ENCODE measurements at regions not wholly inside any gene's neighbourhood (a gene's known extent, or its start where the extent isn't known, plus 50 kb on each side); places are given as distances from the start of the nearest gene placed in this dataset.

DNA sequence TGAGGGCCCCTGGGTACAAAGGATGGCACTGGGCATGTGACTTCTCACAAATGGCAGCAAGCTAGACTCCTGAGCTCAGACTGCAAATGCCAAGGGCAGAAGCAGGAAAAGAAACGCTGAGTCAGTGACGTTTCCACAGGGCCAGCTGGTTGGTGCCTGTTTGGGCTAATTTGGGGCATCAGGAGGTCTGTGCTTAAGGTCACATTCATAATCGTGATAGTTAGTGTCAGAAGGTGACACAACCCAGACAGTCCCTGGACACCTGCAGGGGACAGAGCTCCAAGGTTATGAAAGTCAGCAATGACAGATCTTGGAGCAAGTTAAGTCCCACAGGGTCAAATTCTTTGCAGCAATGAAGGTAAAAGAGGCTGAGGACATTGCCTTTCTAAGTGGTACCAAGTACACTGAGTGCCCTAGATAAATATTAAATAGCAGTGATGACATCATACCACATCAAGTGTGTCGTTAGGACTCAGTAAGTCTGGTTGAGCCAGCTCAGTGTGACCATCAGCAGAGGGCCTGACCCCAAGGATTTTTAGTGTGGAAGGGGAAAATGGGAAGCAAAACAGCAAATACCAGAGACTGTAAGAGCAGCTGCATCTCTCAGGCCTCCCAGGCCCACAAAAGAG, 556.9 kb upstream of the CFAP20DC start:
- TF ChIP-seq EZH2 (IDR thresholded peaks at IDR 0.05; ENCODE audit: borderline replicate concordance, control insufficient read depth, low read depth, low read length) = no peak
- TF ChIP-seq, protein P1, sequence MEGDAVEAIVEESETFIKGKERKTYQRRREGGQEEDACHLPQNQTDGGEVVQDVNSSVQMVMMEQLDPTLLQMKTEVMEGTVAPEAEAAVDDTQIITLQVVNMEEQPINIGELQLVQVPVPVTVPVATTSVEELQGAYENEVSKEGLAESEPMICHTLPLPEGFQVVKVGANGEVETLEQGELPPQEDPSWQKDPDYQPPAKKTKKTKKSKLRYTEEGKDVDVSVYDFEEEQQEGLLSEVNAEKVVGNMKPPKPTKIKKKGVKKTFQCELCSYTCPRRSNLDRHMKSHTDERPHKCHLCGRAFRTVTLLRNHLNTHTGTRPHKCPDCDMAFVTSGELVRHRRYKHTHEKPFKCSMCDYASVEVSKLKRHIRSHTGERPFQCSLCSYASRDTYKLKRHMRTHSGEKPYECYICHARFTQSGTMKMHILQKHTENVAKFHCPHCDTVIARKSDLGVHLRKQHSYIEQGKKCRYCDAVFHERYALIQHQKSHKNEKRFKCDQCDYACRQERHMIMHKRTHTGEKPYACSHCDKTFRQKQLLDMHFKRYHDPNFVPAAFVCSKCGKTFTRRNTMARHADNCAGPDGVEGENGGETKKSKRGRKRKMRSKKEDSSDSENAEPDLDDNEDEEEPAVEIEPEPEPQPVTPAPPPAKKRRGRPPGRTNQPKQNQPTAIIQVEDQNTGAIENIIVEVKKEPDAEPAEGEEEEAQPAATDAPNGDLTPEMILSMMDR (IDR thresholded peaks at IDR 0.05 in 2 of 3, conservative IDR thresholded peaks at IDR 0.05 in 1 of 3; ENCODE audit: control insufficient read depth in 2 of 3, extremely low read depth in 1 of 3, insufficient read depth in 1 of 3, low read depth in 3 of 3, low read length in 3 of 3) = no peak
- TF ChIP-seq ZNF274 (IDR thresholded peaks at IDR 0.05; ENCODE audit: insufficient read depth, insufficient read length) = no peak
- TF ChIP-seq SP1 (IDR thresholded peaks at IDR 0.05; ENCODE audit: low read depth, low read length) = no peak
- no peak for TF ChIP-seq TCF3 (IDR thresholded peaks at IDR 0.05; ENCODE audit: borderline replicate concordance, insufficient read depth, low read depth, low read length)
- TF ChIP-seq, protein P2, sequence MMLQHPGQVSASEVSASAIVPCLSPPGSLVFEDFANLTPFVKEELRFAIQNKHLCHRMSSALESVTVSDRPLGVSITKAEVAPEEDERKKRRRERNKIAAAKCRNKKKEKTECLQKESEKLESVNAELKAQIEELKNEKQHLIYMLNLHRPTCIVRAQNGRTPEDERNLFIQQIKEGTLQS (IDR thresholded peaks at IDR 0.05; ENCODE audit: borderline replicate concordance, extremely low read depth, low read depth, low read length) = no peak
- TF ChIP-seq, protein P3, sequence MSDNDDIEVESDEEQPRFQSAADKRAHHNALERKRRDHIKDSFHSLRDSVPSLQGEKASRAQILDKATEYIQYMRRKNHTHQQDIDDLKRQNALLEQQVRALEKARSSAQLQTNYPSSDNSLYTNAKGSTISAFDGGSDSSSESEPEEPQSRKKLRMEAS (IDR thresholded peaks at IDR 0.05; ENCODE audit: low read depth, low read length) = no peak
- TF ChIP-seq POLR2A (IDR thresholded peaks at IDR 0.05; ENCODE audit: low read depth, low read length) = no peak
- TF ChIP-seq SRF (IDR thresholded peaks at IDR 0.05; ENCODE audit: low read depth in 2 of 2, low read length in 2 of 2) = no peak
- TF ChIP-seq BHLHE40 (IDR thresholded peaks at IDR 0.05; ENCODE audit: borderline replicate concordance in 1 of 2, low read depth in 2 of 2, low read length in 1 of 2) = no peak
- TF ChIP-seq, protein P4, sequence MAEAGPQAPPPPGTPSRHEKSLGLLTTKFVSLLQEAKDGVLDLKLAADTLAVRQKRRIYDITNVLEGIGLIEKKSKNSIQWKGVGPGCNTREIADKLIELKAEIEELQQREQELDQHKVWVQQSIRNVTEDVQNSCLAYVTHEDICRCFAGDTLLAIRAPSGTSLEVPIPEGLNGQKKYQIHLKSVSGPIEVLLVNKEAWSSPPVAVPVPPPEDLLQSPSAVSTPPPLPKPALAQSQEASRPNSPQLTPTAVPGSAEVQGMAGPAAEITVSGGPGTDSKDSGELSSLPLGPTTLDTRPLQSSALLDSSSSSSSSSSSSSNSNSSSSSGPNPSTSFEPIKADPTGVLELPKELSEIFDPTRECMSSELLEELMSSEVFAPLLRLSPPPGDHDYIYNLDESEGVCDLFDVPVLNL (IDR thresholded peaks at IDR 0.05; ENCODE audit: low read depth, low read length) = no peak
- TF ChIP-seq, protein P5, sequence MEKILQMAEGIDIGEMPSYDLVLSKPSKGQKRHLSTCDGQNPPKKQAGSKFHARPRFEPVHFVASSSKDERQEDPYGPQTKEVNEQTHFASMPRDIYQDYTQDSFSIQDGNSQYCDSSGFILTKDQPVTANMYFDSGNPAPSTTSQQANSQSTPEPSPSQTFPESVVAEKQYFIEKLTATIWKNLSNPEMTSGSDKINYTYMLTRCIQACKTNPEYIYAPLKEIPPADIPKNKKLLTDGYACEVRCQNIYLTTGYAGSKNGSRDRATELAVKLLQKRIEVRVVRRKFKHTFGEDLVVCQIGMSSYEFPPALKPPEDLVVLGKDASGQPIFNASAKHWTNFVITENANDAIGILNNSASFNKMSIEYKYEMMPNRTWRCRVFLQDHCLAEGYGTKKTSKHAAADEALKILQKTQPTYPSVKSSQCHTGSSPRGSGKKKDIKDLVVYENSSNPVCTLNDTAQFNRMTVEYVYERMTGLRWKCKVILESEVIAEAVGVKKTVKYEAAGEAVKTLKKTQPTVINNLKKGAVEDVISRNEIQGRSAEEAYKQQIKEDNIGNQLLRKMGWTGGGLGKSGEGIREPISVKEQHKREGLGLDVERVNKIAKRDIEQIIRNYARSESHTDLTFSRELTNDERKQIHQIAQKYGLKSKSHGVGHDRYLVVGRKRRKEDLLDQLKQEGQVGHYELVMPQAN (conservative IDR thresholded peaks at IDR 0.05) = no peak
- no peak for TF ChIP-seq ETV6 (conservative IDR thresholded peaks at IDR 0.05 in 1 of 2, IDR thresholded peaks at IDR 0.05 in 1 of 2; ENCODE audit: borderline replicate concordance in 1 of 2, low read depth in 1 of 2)
